GM19238 (cell line): ENCODE measurements at regions not wholly inside any gene's neighbourhood (a gene's known extent, or its start where the extent isn't known, plus 50 kb on each side); places are given as distances from the start of the nearest gene placed in this dataset.

ENCODE experiments used
- DNase-seq: peaks from one replicate; pipeline ENCODE4 v3.0.0; 2011; ENCODE audit warnings: low spot score; ENCODE audit not compliant: insufficient read length

DNA sequence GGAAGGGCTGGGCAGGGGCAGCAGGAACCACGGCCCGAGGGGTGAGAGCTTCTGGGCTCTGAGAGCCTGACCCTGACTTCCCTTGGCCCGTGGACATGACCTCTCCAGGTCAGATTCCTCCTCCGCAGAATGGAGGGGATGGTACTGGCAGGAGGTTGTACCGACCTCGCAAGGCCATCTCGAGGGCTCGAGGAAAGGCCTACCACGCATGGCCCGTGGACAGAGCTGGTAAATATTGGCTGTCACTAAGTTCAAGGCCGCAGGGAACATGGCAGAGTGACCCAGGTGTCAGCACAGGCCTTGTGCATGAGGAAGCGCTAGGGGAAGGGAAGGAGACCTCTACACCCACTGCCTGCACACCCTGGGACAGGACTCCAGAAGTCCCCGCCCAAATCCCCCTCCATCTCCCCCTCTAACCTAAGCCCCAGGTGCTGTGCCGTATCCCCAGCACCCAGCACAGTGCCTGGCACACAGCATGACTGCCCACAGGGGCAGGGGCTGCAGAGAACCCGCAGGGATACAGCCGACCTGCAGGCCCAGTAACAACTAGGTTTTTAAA lies 54.9 kb upstream of the PPP2R5C start:
- DNase-seq: no peak

- peak; percentile 55 for DNase-seq
Observed at GRCh38 chr14:101707068-101707842, 54.3 kb upstream of the PPP2R5C start.

GRCh38 chr14:101707863-101708620 lies 53.5 kb upstream of the PPP2R5C start:
- DNase-seq: no peak

- DNase-seq: no peak
Observed at GRCh38 chr14:101708853-101709532, 52.5 kb upstream of the PPP2R5C start.

GRCh38 chr14:101709533-101709881 lies 52.0 kb upstream of the PPP2R5C start:
- no peak for DNase-seq

GRCh38 chr14:101709962-101710931 lies 51.3 kb upstream of the PPP2R5C start:
- no peak for DNase-seq

- no peak for DNase-seq
Observed at GRCh38 chr14:101711041-101711856, 50.3 kb upstream of the PPP2R5C start.
